Endodermal cell (in vitro differentiated cells): ENCODE measurements at regions not wholly inside any gene's neighbourhood (a gene's known extent, or its start where the extent isn't known, plus 50 kb on each side); places are given as distances from the start of the nearest gene placed in this dataset.

Experiments used
- DNase-seq: peaks from one replicate; pipeline ENCODE4 v3.0.0-alpha.2; 2017
- H3K27ac ChIP-seq: 2 replicates; pipeline ENCODE4 v1.5.1; 2013; ENCODE audit warnings: mild to moderate bottlenecking, low read depth, low read length, moderate library complexity
- H3K27me3 ChIP-seq: 2 replicates; pipeline ENCODE4 v1.6.1; 2013; ENCODE audit warnings: mild to moderate bottlenecking, low read length, moderate library complexity; ENCODE audit not compliant: insufficient read depth, control insufficient read depth, poor library complexity, severe bottlenecking
- H3K36me3 ChIP-seq: 2 replicates; pipeline ENCODE4 v1.7.0; 2013; ENCODE audit warnings: mild to moderate bottlenecking, low read length, moderate library complexity; ENCODE audit not compliant: control insufficient read depth, insufficient read depth
- H3K4me1 ChIP-seq: one replicate; pipeline ENCODE4 v1.7.0; 2013; ENCODE audit warnings: low read length; ENCODE audit not compliant: control insufficient read depth, insufficient read depth
- H3K4me3 ChIP-seq: 2 replicates; pipeline ENCODE4 v1.5.1; 2013; ENCODE audit warnings: mild to moderate bottlenecking, low read length, moderate library complexity
- H3K9ac ChIP-seq: 2 replicates; pipeline ENCODE4 v1.6.1; 2013; ENCODE audit warnings: mild to moderate bottlenecking, low read length, moderate library complexity; ENCODE audit not compliant: poor library complexity, severe bottlenecking; ENCODE audit errors: extremely low read depth
- H3K9me3 ChIP-seq: 2 replicates; pipeline ENCODE4 v1.6.1; 2013; ENCODE audit warnings: mild to moderate bottlenecking, low read length, moderate library complexity; ENCODE audit not compliant: control insufficient read depth
- H3K27ac Mint-ChIP-seq: 2 replicates; pipeline ENCODE4 v1.8.0; 2020; ENCODE audit warnings: mixed read lengths
- H3K27me3 Mint-ChIP-seq: 2 replicates; pipeline ENCODE4 v1.8.0; 2021; ENCODE audit warnings: mild to moderate bottlenecking, mixed read lengths; ENCODE audit not compliant: insufficient read depth
- H3K36me3 Mint-ChIP-seq: 2 replicates; pipeline ENCODE4 v1.8.0; 2020; ENCODE audit warnings: low read depth, mixed read lengths
- H3K4me1 Mint-ChIP-seq: 2 replicates; pipeline ENCODE4 v1.8.0; 2020; ENCODE audit warnings: mixed read lengths
- H3K4me3 Mint-ChIP-seq: 2 replicates; pipeline ENCODE4 v1.8.0; 2020; ENCODE audit warnings: mild to moderate bottlenecking, moderate library complexity, mixed read lengths
- H3K9me3 Mint-ChIP-seq: 2 replicates; pipeline ENCODE4 v1.8.0; 2020; ENCODE audit warnings: mild to moderate bottlenecking, mixed read lengths
- CTCF ChIP-seq: fragments of 200-600 bp; sonication (generic); conservative IDR thresholded peaks from 2 replicates; pipeline ENCODE4 v1.5.0; 2021; ENCODE audit warnings: antibody characterized with exemption, mild to moderate bottlenecking
- WGBS, 2 experiments: methylation state at CpG; one replicate each; pipeline versions ENCODE4 v1.1.5 to v1.1.7; 2013; ENCODE audit warnings: missing lambda C conversion rate in 2 of 2, mixed read lengths in 1 of 2; ENCODE audit not compliant: insufficient coverage in 1 of 2, insufficient read length in 1 of 2; 5-methylcytosine and 5-hydroxymethylcytosine counted together

- Histone ChIP-seq H3K4me3 (peak overlapping the region; percentile 99), H3K9ac (peak overlapping the region; percentile 85), H3K36me3 (peaks cover 8% of the 10 kb centered on the region), H3K4me1 (peaks cover 6% of the 10 kb centered on the region), H3K27ac (no peak overlapping the region), H3K27me3 (no peaks in the 10 kb centered on the region), H3K9me3 (peaks cover 28% of the 10 kb centered on the region)
- WGBS, 2 experiments: 3 to 6% methylated on average over 21 to 32 of the region's 32 CpGs
- Mint-ChIP-seq H3K27ac (peak overlapping the region; percentile 92), H3K36me3 (peaks cover 19% of the 10 kb centered on the region), H3K4me1 (peaks cover 41% of the 10 kb centered on the region), H3K9me3 (peaks cover 25% of the 10 kb centered on the region), H3K4me3 (peak overlapping the region; percentile 94), H3K27me3 (no peaks in the 10 kb centered on the region)
- peak; percentile 83 for DNase-seq
- peak; percentile 65 for TF ChIP-seq CTCF
Measured at GRCh38 chr7:25949736-25950487, 202.1 kb upstream of the NFE2L3 start.

GRCh38 chr7:25950488-25951413, 201.2 kb upstream of the NFE2L3 start:
- Mint-ChIP-seq H3K27ac (peak overlapping the region; percentile 92), H3K4me1 (peaks cover 41% of the 10 kb centered on the region), H3K4me3 (peak overlapping the region; percentile 94), H3K9me3 (peaks cover 29% of the 10 kb centered on the region), H3K36me3 (peaks cover 20% of the 10 kb centered on the region), H3K27me3 (no peaks in the 10 kb centered on the region)
- Histone ChIP-seq H3K36me3 (peaks cover 8% of the 10 kb centered on the region), H3K27ac (no peak overlapping the region), H3K4me3 (peak overlapping the region; percentile 99), H3K27me3 (no peaks in the 10 kb centered on the region), H3K9ac (peak overlapping the region; percentile 85), H3K4me1 (peaks cover 6% of the 10 kb centered on the region), H3K9me3 (peaks cover 37% of the 10 kb centered on the region)
- peak; percentile 99 for DNase-seq
- no peak for TF ChIP-seq CTCF
- 0% methylated on average over 39 to 82 of the region's 86 CpGs for WGBS, 2 experiments

- H3K27ac Mint-ChIP-seq: peak overlapping the region; percentile 71
- no peaks in the 10 kb centered on the region for H3K27me3 ChIP-seq
- H3K27me3 Mint-ChIP-seq: no peaks in the 10 kb centered on the region
- H3K4me1 Mint-ChIP-seq: peaks cover 41% of the 10 kb centered on the region
- H3K4me1 ChIP-seq: peaks cover 6% of the 10 kb centered on the region
- peaks cover 19% of the 10 kb centered on the region for H3K36me3 Mint-ChIP-seq
- TF ChIP-seq CTCF: no peak
- H3K4me3 Mint-ChIP-seq: peak overlapping the region; percentile 94
- H3K36me3 ChIP-seq: peaks cover 8% of the 10 kb centered on the region
- H3K4me3 ChIP-seq: peak overlapping the region; percentile 79
- peaks cover 29% of the 10 kb centered on the region for H3K9me3 Mint-ChIP-seq
- DNase-seq: peak; percentile 62
- peaks cover 38% of the 10 kb centered on the region for H3K9me3 ChIP-seq
- H3K27ac ChIP-seq: no peak overlapping the region
- H3K9ac ChIP-seq: peak overlapping the region; percentile 24
- 8 to 15% methylated on average over 10 to 46 of the region's 46 CpGs for WGBS, 2 experiments
Measured at GRCh38 chr7:25951414-25952260, 200.4 kb upstream of the NFE2L3 start.
